GM18909 (cell line): ENCODE measurements at regions not wholly inside any gene's neighbourhood (a gene's known extent, or its start where the extent isn't known, plus 50 kb on each side); places are given as distances from the start of the nearest gene placed in this dataset.

Experiments used
- ATAC-seq: cut with Tn5 transposase; IDR thresholded peaks from one replicate; pipeline ENCODE4 v1.9.1; 2021; ENCODE audit warnings: mild to moderate bottlenecking; ENCODE audit not compliant: unreplicated experiment, poor library complexity

DNA sequence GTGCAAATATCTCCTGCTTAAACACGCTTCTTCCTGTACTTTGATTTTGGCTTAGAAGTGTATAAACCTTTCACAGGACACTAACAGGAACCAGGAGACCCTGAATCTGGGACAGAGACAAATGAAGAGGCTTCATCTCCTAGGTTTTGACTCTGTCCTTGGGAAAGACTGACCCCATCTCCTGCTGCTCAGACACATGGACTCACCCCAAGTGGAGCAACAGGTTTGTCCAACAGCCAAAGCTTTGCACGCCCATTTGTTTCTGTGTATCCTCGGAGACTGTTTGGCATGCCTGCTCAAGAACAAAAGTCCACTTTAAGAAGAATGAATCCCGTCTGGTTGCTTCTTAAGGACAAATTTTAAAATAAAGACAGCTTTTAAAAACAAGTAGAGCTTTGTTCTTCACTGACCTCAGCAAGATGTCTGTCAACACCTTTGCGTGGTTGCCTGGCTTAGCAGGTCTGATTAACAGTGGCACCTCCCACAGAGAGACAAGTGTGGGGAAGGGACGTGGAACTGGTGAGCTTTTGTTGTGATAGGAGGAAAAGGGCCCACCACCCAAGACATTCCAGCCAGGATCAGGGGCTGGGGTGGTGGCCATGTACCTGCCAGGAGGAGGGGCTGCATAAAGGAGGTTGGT, 202.6 kb downstream of the SOD2 start:
- no peak for ATAC-seq

DNA sequence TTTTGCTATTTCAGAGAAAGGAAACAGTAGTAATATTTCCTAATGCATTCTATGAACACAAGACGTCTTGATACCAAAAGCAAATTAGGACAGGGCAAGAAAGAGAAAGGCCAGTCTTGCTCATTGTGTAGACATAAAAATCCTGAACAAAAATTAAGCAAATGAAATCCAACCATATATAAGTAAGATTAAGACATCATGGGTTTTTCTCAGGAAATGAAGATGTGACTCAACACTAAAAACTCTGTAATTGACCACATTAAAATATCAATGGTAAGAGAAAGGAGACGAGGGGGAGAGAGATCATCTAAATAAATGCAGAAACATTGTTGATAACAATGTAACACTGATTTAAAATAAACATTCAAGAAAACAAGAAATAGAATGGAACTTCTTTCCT, 205.4 kb downstream of the SOD2 start:
- no peak for ATAC-seq

DNA sequence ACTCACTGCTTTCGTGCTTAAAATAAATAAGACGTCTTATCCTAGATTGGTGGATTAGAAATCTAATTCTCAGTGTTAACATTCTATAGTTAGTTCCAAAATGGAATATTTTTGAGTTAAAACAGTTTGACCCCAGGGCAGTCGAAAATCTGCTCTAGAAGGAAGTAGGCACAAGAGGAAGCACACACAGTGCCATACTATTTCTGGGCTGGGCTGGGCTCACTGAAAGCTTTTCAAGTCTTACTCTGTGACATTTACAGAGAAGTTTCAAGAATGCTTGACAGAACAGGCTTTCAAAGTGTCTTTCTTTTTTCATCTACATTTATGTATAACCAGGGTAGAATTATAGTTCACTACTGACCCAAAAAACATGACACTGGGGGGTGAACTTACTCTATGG, 209.8 kb downstream of the SOD2 start:
- no peak for ATAC-seq

DNA sequence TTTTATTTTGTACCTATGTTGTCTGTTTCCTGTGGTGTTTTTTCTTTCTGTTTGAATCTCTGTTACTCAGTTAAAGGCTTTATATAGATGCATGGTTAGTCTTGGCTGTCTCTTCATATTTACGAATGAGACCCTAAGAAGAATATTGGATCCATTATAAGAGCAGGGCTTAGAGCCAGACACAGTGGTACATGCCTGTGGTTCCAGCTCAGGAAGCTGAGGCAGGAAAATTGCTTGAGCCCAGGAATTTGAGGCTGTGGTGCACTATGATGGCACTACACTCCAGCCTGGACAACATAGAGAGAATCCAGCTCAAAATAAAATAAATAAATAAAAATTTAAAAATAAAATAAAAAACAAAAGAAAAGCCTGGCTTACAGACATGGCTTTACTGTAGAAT, 211.1 kb downstream of the SOD2 start:
- ATAC-seq, result no peak

DNA sequence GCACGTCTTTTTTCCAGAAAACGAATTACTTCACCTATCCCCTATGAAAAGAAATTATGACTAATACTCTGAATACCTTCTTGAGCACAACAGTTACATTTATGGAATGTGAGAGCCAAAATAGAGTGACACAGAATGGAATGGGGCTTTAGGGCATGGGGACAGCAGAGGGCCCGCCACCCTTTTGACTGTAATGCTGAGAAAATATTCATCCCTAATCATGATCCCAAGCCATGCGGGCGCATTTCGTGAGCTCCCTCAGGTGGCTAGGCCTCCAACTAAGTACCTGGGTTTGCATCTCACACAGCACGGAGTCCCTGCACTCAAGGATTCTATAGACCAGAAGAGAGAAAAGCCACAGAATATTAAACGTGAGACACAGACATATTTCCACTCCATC, 212.6 kb downstream of the SOD2 start:
- ATAC-seq, result no peak

DNA sequence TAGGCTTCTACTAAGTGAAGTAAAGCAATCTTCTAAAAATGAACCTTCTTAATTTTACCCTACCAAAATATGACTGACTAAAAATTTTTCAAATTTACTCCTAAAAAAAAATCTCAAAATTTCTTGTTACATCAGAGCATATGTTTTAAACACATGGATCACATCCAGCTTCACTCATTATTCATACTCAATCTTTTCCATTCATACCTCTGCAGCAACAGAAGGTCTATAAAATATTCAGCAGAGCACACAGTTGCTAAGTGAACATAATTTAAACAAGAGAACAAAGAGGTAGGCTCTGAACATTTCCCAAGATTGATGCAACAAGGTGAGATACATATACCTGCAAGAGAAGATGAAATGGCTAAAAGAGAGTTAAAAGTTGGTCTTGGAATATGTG, 213.9 kb downstream of the SOD2 start:
- ATAC-seq, result no peak

DNA sequence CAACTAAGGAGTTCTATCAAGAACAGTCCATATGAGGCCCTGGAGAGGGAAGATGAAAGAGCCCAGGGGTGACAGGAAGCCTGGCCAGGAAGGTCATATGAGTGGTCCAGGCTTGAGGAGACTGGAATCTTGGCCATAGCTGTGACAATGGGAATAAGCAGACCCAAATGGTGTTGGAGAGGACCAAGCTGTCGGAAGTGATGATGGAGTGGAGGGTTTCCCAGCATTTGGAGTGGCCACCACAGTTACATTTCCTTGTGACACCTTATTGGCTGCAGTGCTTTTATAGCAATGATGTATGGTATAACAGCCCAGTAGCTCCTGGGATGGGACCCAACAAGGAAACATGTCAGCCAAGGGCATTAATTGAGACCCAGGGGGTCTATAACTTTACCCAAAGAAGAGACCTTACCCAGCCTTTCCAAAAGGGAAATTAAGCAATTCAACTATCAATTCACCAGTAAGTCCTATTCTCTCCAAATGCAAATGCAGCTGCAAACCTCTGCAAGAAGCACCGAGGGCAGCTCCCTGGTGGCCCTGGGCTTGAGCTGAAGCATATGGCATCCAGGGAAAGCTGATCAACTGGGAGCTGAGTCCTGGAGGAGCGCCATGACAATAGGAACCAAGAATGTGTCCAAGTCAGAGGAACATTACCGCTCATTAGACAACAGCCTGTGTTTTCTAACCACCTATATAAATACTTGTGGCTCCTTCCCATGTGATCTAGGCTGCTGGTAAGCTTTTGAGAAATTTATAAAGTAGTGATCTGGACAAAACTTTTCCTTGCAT, 219.4 kb downstream of the SOD2 start:
- no peak for ATAC-seq

DNA sequence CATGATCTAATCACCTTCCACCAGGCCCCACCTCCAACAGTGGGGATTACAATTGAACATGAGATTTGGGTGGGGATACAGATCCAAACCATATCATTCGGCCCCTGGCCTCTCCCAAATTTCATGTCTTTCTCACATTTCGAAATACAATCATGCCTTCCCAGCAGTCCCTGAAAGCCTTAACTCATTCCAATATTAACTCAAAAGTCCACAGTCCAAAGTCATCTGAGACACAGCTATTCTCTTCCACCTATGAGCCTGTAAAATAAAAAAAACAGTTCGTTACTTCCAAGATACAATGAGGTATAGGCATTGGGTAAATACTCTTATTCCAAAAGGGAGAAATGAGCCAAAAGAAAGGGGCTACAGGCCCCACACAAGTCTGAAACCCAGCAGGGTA, 222.6 kb downstream of the SOD2 start:
- ATAC-seq, result no peak

DNA sequence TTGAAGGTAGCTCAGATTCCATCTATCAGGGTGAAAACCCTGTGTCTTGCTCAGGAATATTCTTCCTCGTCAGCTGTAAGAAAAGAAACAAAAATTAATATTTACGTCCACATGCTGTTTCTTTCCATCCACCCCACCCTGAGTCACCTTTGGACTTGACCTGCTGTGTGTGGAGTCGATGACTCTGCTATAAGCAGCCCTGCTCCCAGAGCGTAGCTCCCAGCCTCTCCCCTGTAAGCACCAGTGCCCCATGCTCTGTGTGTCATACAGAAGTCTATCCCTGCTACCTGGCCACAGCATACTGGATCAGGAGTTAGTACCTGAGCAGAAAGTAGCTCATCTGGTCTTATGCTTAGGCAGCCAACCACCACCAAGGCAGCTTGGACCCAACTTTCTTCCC, 223.6 kb downstream of the SOD2 start:
- no peak for ATAC-seq

DNA sequence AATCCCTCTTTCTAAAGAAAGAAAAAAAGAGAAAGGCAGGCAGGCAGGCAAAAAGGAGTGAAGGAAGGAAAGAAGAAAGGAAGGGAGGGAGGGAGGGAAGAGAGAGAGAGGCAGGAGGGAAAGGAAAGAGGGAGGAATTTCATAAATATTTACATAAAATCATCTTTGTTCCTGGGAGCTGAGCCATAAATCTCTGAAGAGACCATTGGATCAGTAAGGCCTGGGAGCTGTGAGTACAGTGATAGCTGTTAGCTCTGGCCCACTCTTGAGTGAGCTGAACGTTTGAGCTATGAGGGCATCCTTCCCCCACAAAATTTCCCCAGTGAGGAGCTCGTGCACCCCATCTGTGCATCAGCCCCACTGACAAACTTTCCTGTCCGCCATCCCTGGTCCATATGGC, 224.0 kb downstream of the SOD2 start:
- ATAC-seq, result no peak

DNA sequence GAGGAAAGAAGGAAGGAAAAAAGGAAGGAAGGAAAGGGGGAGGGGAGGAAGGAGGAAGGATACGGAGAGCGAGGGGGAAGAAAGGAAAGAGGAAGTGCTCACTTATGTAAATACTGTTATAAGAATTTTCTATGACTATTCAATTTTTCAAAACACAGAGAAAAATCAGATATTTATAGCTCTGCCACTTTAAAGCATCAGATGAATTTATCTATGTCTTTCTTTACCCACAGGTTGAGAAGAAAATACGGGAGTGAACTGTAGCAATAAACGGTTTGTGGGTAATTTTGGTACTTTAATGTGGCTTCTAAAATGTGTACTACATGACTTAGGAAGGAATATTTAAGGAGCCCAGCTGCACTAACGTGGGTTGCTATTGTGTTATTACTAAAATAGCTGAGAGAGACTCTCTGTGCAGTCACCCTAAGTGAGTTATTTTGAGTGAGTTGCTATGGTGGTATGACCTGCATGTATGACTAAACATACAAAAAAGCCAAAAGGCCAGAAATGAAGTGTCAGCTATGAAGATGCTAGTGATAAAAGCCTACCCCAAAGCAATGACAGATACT, 225.5 kb downstream of the SOD2 start:
- peak; percentile 55 for ATAC-seq

DNA sequence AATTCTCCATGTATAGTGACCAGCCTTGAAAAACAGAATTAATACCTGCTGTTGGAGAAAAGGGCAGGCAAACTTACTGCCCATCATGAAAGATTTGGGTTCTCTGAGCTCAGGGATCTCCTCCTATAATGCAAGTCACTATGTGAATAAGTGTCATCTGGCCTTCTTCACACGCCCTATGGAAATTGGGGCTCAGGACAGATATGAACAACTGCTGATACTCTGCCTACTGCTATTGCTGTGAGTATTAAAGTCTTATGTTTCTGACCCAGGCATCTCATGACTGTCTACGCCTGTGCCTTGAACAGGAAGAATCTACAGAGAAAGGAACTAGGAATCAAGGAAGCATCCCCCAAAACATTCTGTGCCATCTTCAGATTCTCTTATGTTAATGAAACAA, 226.1 kb downstream of the SOD2 start:
- no peak for ATAC-seq

DNA sequence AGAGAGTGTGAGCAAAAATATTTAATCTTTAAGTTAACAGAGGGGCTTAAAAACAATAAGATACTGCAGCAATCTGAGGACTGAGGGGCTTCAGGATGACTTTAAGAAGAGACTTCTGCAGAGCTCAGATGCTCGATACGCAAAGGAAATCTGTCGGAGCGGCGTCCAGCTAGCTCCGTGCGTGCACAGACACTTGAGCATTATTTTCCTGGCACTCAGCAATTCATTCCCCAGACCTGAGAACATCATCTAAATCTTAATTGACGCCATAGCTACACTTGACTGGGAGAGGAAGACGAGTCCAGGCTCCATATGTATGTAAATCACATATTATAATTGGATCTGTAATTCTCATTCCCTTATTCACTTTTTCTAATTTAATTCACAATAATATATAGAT, 228.2 kb downstream of the SOD2 start:
- ATAC-seq, result no peak

DNA sequence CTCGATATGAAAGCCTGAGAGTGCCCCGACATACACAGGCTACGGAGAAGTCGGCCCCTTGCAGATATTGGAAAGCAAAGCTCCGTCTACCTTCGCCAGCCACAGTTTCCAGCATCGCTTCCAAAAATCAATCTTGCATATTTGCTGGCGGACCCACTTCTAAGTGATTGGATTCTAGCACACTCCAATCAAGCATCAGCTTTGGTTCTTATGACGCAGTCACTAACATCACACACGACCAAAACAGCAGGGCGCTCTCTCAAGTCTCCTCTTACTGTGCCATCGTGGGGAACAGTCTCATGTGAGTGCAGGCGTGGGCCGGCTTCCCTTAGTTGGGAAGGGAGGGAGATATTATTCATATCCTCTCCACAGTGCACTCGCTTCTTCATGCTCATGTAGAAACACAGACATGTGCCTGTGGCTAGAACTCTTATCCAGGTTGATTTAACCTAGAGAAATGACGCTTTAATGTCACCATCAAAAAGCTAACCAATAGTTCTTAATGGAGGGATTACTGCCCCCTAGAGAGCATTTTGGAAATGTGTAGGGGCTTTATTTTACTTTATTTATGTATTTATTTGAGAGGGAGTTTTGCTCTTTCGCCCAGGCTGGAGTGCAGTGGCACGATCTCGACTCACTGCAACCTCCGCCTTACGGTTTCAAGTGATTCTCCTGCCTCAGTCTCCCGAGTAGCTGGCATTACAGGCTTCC, 229.8 kb downstream of the SOD2 start:
- ATAC-seq, result no peak

DNA sequence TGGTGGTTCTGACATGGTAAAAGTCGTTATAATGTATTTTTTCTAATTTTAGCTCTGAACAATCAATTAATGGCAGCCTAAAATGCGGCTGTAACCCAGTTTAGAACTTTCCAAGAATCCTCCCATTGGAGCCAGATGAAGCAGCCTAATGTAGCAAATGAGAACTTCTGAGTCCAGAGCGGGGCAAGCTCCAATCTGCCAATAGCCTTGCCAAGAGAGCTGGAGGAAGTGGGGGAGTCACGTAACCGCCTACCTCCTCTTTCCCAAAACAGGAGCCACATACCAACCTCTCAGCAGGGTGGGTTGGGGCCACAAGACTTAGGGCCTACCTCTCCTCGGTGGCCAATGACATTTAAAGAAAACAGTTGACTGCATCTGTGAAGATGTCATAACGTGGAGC, 230.6 kb downstream of the SOD2 start:
- no peak for ATAC-seq

DNA sequence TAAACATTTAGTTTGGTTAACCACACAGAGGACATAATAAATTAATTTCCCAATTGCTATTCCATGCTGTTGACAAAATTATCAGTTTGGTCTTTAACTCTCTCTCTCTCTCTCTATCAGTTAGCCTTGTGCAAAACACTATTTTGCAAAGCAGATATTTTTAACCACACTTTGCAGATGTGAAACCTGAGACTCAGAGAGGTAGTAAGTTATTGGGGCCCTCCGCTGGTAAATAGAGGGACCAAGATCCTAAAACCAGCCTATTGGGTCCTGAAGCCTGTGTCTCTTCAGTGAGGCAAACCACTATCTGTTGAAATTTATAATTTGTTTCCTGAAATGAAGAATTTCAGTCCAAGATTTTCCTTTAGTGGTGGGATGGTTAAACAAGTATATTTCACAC, 231.0 kb downstream of the SOD2 start:
- ATAC-seq, result peak; percentile 67

DNA sequence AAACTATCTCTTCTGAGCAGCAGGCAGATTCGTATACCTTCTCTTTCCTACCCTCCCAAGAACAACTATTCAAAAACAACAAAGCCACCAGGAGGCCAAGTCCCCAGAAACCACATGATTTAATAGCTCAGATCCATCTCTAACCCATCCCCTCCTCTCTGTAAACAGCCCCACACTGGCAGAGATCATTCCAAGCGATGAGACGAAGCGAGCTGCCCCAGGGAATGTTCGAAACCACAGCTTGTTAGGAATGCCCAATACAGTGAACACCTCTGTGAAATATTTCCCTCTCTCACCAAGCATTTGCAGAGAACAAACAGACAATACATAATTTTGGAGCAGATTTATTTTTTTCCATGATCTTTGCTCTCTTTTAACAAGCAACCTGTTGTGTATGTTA, 231.8 kb downstream of the SOD2 start:
- no peak for ATAC-seq

DNA sequence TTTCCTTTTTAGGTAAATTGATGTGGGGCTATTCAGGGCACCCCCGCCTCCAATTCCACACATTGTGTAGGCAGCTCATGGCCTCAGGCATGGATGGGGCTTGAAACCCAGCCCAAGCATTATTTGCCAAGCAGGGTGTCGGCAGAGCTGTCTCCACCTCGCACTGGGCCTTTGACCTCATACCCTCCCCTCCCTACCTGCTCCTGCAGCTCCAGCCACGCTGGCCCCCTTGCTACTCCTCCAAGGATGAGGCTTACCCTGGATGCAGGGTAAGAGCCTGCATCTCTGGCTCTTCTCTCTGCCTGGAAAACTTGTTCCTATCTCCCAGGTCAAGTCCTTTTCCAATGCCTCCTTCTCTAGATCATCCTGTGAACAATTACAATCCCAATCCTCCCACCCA, 232.6 kb downstream of the SOD2 start:
- ATAC-seq, result no peak

DNA sequence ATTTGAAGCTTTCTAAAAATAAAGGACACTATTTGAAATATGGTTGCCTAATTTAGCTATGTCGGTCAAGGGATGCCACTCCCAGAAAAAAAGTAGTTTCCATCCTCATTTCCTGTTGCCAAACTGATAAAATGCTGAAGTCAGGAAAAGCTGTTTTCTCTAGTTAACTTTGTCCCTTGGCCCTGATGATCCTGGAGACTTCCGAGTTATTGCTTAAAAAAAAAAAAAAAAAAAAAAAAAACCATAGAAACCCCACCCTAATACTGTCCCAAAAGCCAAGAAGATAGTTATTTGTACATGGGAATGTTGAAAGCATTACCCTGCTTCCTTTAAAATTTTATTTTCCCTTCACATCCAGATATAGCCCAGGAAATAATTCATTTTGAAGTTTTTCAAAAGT, 236.7 kb downstream of the SOD2 start:
- ATAC-seq, result no peak

DNA sequence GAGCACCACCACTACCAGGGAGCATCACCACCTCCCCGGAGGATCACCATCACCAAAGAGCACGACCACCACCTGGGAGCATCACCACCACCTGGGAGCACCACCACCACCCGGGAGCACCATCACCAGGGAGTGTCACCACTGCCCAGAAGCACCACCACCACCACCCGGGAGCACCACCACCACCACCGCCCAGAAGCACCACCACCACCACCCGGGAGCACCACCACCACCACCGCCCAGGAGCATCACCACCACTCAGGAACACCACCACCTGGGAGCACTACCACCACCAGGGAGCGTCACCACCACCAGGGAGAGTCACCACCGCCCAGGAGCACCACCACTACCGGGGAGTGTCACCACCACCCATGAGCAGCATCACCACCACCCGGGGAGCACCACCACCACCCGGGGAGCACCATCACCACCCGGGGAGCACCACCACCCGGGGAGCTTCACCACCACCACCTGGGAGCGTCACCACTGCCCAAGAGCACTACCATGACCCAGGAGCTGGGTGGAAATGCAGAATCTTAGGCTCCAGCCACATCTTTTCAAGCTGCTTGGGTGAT, 237.3 kb downstream of the SOD2 start:
- ATAC-seq, result no peak
